ENCODE measurements at regions not wholly inside any gene's neighbourhood (a gene's known extent, or its start where the extent isn't known, plus 50 kb on each side); places are given as distances from the start of the nearest gene placed in this dataset.

- no peak for TF ChIP-seq PRDM4 (CRISPR knock-in tag; IDR thresholded peaks at IDR 0.05; ENCODE audit: borderline replicate concordance)
- intact Hi-C loops (cut with micrococcal nuclease; ENCODE audit: unreplicated experiment): no loop called here
- no peaks in the 10 kb centered on the region for H4K20me1 ChIP-seq (ENCODE audit: insufficient read depth, low read length)
- no peak for DNase-seq (ENCODE audit: low spot score)
- H2AFZ ChIP-seq (ENCODE audit: low read length): no peak overlapping the region
- no TSS peak for BruUV-seq (replicated peaks)
- no peaks in the 10 kb centered on the region for H3K79me2 ChIP-seq (ENCODE audit: insufficient read depth, low read length)
- no peaks in the 10 kb centered on the region for H3K36me3 ChIP-seq (replicated peaks in 1 of 2; ENCODE audit: control insufficient read depth in 1 of 2, insufficient read depth in 2 of 2, low read length in 2 of 2)
- in situ Hi-C loops (cut with HindIII; ENCODE audit: extremely low pct_ligation_motif_present, low pct_unique_long_range_greater_than_20kb): no loop called here
- no peaks in the 10 kb centered on the region for H3K9me3 ChIP-seq (ENCODE audit: low read length)
- POLR2A ChIA-PET: no interaction called here
- H3K27me3 ChIP-seq (ENCODE audit: control insufficient read depth in 1 of 2, insufficient read depth in 2 of 2, low read length in 2 of 2): peaks cover 0 to 38% of the 10 kb centered on the region in 2 experiments; a peak in 4 of 5 replicates
- no peak overlapping the region for H3K27ac ChIP-seq (ENCODE audit: extremely low read length, insufficient read depth, low read length)
- no peak overlapping the region for H3K9ac ChIP-seq (ENCODE audit: insufficient read depth, low read depth, low read length)
- H3K4me2 ChIP-seq (ENCODE audit: low read depth, low read length): no peak overlapping the region
- no peak for FAIRE-seq
- H3K4me3 ChIP-seq (replicated peaks in 1 of 3; ENCODE audit: insufficient read depth in 1 of 3, low read depth in 2 of 3, low read length in 3 of 3): no peak overlapping the region
- WGBS (ENCODE audit: low lambda C conversion rate): 20% methylated on average over 11 of the region's 11 CpGs
- CTCF ChIA-PET (ENCODE audit: low intra/inter-chr PET ratio, low total read pairs): no interaction called here
- no peaks in the 10 kb centered on the region for H3K4me1 ChIP-seq (ENCODE audit: insufficient read depth, low read length)
- ATAC-seq: no peak
Observed at GRCh38 chr2:128818704-128819491, 500.2 kb upstream of the HS6ST1 start.

GRCh38 chr2:128820452-128820851, 501.8 kb upstream of the HS6ST1 start:
- FAIRE-seq (no peak), ATAC-seq (no peak), DNase-seq (ENCODE audit: low spot score) (no peak)
- in situ Hi-C loops (cut with HindIII; ENCODE audit: extremely low pct_ligation_motif_present, low pct_unique_long_range_greater_than_20kb) (no loop called here), intact Hi-C loops (cut with micrococcal nuclease; ENCODE audit: unreplicated experiment) (no loop called here)
- H3K4me2 ChIP-seq (ENCODE audit: low read depth, low read length): no peak overlapping the region
- H3K36me3 ChIP-seq (replicated peaks in 1 of 2; ENCODE audit: control insufficient read depth in 1 of 2, insufficient read depth in 2 of 2, low read length in 2 of 2): no peaks in the 10 kb centered on the region
- no peak overlapping the region for H3K27ac ChIP-seq (ENCODE audit: extremely low read length, insufficient read depth, low read length)
- H3K4me1 ChIP-seq (ENCODE audit: insufficient read depth, low read length): no peaks in the 10 kb centered on the region
- no peaks in the 10 kb centered on the region for H4K20me1 ChIP-seq (ENCODE audit: insufficient read depth, low read length)
- H3K79me2 ChIP-seq (ENCODE audit: insufficient read depth, low read length): no peaks in the 10 kb centered on the region
- no TSS peak for BruUV-seq (replicated peaks)
- no peak overlapping the region for H3K9ac ChIP-seq (ENCODE audit: insufficient read depth, low read depth, low read length)
- ChIA-PET POLR2A (no interaction called here), CTCF (ENCODE audit: low intra/inter-chr PET ratio, low total read pairs) (no interaction called here)
- no peak overlapping the region for H2AFZ ChIP-seq (ENCODE audit: low read length)
- no peak overlapping the region for H3K4me3 ChIP-seq (replicated peaks in 1 of 3; ENCODE audit: insufficient read depth in 1 of 3, low read depth in 2 of 3, low read length in 3 of 3)
- 24% methylated on average over 4 of the region's 4 CpGs for WGBS (ENCODE audit: low lambda C conversion rate)
- H3K9me3 ChIP-seq (ENCODE audit: low read length): no peaks in the 10 kb centered on the region
- peaks cover 0 to 38% of the 10 kb centered on the region in 2 experiments; a peak in 4 of 5 replicates for H3K27me3 ChIP-seq (ENCODE audit: control insufficient read depth in 1 of 2, insufficient read depth in 2 of 2, low read length in 2 of 2)
- TF ChIP-seq RBAK (CRISPR knock-in tag; IDR thresholded peaks at IDR 0.05) (no peak), ZNF574 (CRISPR knock-in tag; IDR thresholded peaks at IDR 0.05) (no peak), MTERF4 (CRISPR knock-in tag; IDR thresholded peaks at IDR 0.05) (no peak), HOXA9 (CRISPR knock-in tag; IDR thresholded peaks at IDR 0.05; ENCODE audit: borderline replicate concordance) (no peak), ZNF556 (CRISPR knock-in tag; IDR thresholded peaks at IDR 0.05; ENCODE audit: borderline replicate concordance) (no peak), ZBTB25 (CRISPR knock-in tag; IDR thresholded peaks at IDR 0.05) (no peak), HNRNPLL (IDR thresholded peaks at IDR 0.05; ENCODE audit: low read depth, low read length, poor library complexity, severe bottlenecking) (no peak), ZFP90 (CRISPR knock-in tag; IDR thresholded peaks at IDR 0.05; ENCODE audit: borderline replicate concordance) (no peak)
